HepG2 (cell line): ENCODE measurements at regions not wholly inside any gene's neighbourhood (a gene's known extent, or its start where the extent isn't known, plus 50 kb on each side); places are given as distances from the start of the nearest gene placed in this dataset.

Experiments used
- ATAC-seq: fragments of 200-7000 bp; cut with Tn5 transposase; 3 replicates; pipeline ENCODE4 v1.9.1; 2020; ENCODE audit warnings: mild to moderate bottlenecking, moderate library complexity
- BruUV-seq: library from RNA; stranded (reverse); fragments of 400-500 nt; replicated peaks from 2 replicates; lab custom pipeline; 2021; lab: Mats Ljungman, UMichigan
- CTCF ChIA-PET: fragments of 300-600 bp; formaldehyde crosslinking; extraction: SDS; loops from one replicate; lab custom pipeline; 2021; ENCODE audit warnings: low total read pairs, inconsistent platforms, low intra/inter-chr PET ratio; lab: Yijun Ruan, JAX
- POLR2A ChIA-PET: fragments of 350-600 bp; sonication (Branson Sonifier 250); formaldehyde crosslinking; loops from one replicate; lab custom pipeline; 2020; ENCODE audit warnings: antibody characterized with exemption, inconsistent platforms; lab: Yijun Ruan, JAX
- DNase-seq: peaks from one replicate; pipeline ENCODE4 v3.0.0-alpha.2; 2015; ENCODE audit warnings: low spot score
- FAIRE-seq: peaks from 3 replicates; lab custom pipeline; 2011; peaks lifted over from hg19 to GRCh38; lab: Jason Lieb, UNC
- H2AFZ ChIP-seq: one replicate; pipeline ENCODE4 v1.6.1; 2011; ENCODE audit warnings: low read length, inconsistent platforms
- H3K27ac ChIP-seq: fragments of 300-600 bp; 3 replicates; pipeline ENCODE4 v1.8.0; 2011; ENCODE audit warnings: mixed run types, mild to moderate bottlenecking, mixed read lengths, low read length, inconsistent platforms; ENCODE audit not compliant: insufficient read depth; ENCODE audit errors: extremely low read length
- H3K27me3 ChIP-seq, 2 experiments: fragments of 200-600 bp in 1 of 2; 2 replicates in 1 of 2; 3 replicates in 1 of 2; pipeline versions ENCODE4 v1.6.0 to v1.8.0; 2011; ENCODE audit warnings: low read length in 2 of 2, mild to moderate bottlenecking in 2 of 2, moderate library complexity in 2 of 2, inconsistent platforms in 1 of 2; ENCODE audit not compliant: insufficient read depth in 2 of 2, control insufficient read depth in 1 of 2
- H3K36me3 ChIP-seq, 2 experiments: fragments of 200-600 bp in 1 of 2; replicated peaks in 1 of 2; 2 replicates in 1 of 2; 3 replicates in 1 of 2; pipeline versions ENCODE4 v1.5.1 to v1.8.0; 2011; ENCODE audit warnings: low read length in 2 of 2, inconsistent platforms in 1 of 2; ENCODE audit not compliant: insufficient read depth in 2 of 2, control insufficient read depth in 1 of 2
- H3K4me1 ChIP-seq: 2 replicates; pipeline ENCODE4 v1.5.1; 2012; ENCODE audit warnings: low read length, inconsistent platforms; ENCODE audit not compliant: insufficient read depth
- H3K4me2 ChIP-seq: 2 replicates; pipeline ENCODE4 v1.6.0; 2011; ENCODE audit warnings: low read depth, low read length, inconsistent platforms
- H3K4me3 ChIP-seq, 3 experiments: fragments of 200-600 bp in 1 of 3; sonication (generic), shearing (Covaris generic) in 1 of 3; replicated peaks in 1 of 3; 2 replicates each; pipeline ENCODE4 v1.5.1; 2011 to 2016; ENCODE audit warnings: low read length in 3 of 3, inconsistent platforms in 2 of 3, low read depth in 2 of 3, mild to moderate bottlenecking in 2 of 3, control low read depth in 1 of 3, mixed read lengths in 1 of 3; ENCODE audit not compliant: insufficient read depth in 1 of 3
- H3K79me2 ChIP-seq: one replicate; pipeline ENCODE4 v1.6.1; 2011; ENCODE audit warnings: low read length, inconsistent platforms; ENCODE audit not compliant: insufficient read depth
- H3K9ac ChIP-seq: 2 replicates; pipeline ENCODE4 v1.6.0; 2011; ENCODE audit warnings: mild to moderate bottlenecking, low read depth, low read length, inconsistent platforms; ENCODE audit not compliant: insufficient read depth
- H3K9me3 ChIP-seq: 2 replicates; pipeline ENCODE4 v1.5.1; 2012; ENCODE audit warnings: mild to moderate bottlenecking, low read length
- H4K20me1 ChIP-seq: 2 replicates; pipeline ENCODE4 v1.6.0; 2011; ENCODE audit warnings: inconsistent platforms, mild to moderate bottlenecking, low read length, moderate library complexity; ENCODE audit not compliant: insufficient read depth
- BCLAF1 ChIP-seq: fragments of 450-650 bp; IDR thresholded peaks from 2 replicates; pipeline ENCODE4 v1.6.1; 2017; ENCODE audit warnings: mild to moderate bottlenecking
- HNF4G ChIP-seq, 2 experiments: sonication (generic) in 1 of 2; formaldehyde crosslinking in 1 of 2; IDR thresholded peaks; 2 replicates each; pipeline versions ENCODE4 v1.4.0 to v1.6.1; 2011 to 2020; ENCODE audit warnings: borderline replicate concordance in 2 of 2, low read depth in 2 of 2, mild to moderate bottlenecking in 2 of 2, low read length in 1 of 2, missing genetic modification reagents in 1 of 2, moderate library complexity in 1 of 2
- KLF12 ChIP-seq: sonication (generic); formaldehyde crosslinking; IDR thresholded peaks from 2 replicates; pipeline ENCODE4 v1.4.0; 2020; ENCODE audit warnings: missing genetic modification reagents, borderline replicate concordance
- SMAD3 ChIP-seq: sonication (generic); formaldehyde crosslinking; IDR thresholded peaks from 2 replicates; pipeline ENCODE4 v1.4.0; 2020; ENCODE audit warnings: missing genetic modification reagents
- WGBS: methylation state at CpG from one replicate; pipeline ENCODE4 v1.1.6; 2017; ENCODE audit warnings: low lambda C conversion rate; 5-methylcytosine and 5-hydroxymethylcytosine counted together
- in situ Hi-C: cut with HindIII; loops from 2 replicates; pipeline ENCODE4 v1.10.0; 2017; ENCODE audit warnings: low pct_unique_long_range_greater_than_20kb; ENCODE audit not compliant: extremely low pct_ligation_motif_present
- intact Hi-C: fragments of 100-400 bp; cut with micrococcal nuclease; formaldehyde crosslinking; loops from one replicate; pipeline ENCODE4 v1.10.0; 2022; ENCODE audit not compliant: unreplicated experiment

DNA sequence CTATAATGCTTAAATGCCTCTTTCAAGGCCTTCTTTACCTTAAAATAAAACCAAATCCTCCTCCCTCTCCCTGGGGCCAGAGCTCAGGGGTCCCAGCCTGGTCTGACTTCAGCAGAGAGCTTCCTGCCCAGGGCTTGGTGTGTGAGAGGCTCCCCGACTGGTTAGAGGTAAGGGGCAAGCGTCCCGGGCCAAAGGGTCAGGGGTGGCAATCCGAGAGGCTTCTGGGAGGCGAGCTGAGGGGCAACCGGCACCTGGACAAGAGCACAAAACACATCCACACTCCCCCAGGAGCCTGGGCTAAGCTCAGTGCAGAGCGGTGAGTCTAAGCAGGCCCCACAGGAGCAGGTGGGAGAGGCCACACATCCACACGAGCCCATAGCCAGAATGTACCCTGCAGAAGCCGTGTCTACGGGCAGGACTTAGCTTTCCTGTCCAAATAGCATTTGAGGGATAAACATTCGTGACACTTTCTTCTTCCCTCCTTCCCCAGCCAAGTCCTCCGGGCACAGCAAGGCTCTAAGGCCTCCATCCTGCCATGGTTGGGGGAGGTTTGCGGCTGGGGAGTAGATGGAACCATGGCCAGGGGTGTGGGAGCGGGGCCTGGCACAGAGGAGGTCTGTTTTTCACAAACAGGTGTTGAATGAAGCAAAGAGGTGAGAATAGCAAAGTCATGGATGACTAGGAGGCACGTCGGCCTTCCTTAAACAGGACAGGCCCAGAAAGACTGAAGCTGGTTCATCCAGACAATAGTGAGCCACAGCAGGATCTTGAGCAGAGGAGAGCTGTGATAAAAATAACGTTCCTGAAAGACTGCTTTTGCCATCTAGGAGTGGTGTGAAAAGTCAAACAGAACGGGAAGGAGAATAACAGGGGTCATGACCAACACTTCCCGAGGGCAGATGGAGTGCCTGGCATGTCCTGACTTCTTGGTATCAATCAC is 98.7 kb upstream of the IQSEC1 start:
- Histone ChIP-seq H2AFZ (no peak overlapping the region), H3K9ac (no peak overlapping the region), H3K4me3 (no peak overlapping the region), H3K79me2 (no peaks in the 10 kb centered on the region), H3K4me2 (no peak overlapping the region), H3K27me3 (no peaks in the 10 kb centered on the region), H4K20me1 (no peaks in the 10 kb centered on the region; the same call in 1 of the 2 replicates), H3K27ac (no peak overlapping the region), H3K36me3 (peaks cover 2 to 4% of the 10 kb centered on the region in 2 experiments; a peak in 3 of 5 replicates), H3K4me1 (no peaks in the 10 kb centered on the region), H3K9me3 (no peaks in the 10 kb centered on the region)
- DNase-seq (no peak), ATAC-seq (no peak), FAIRE-seq (no peak)
- TF ChIP-seq BCLAF1 (no peak), KLF12 (CRISPR knock-in tag) (no peak), HNF4G (IDR thresholded peaks at IDR 0.05; ENCODE audit: borderline replicate concordance, low read depth, low read length) (no peak), HNF4G (CRISPR knock-in tag; IDR thresholded peaks at IDR 0.05; ENCODE audit: borderline replicate concordance, low read depth) (no peak), SMAD3 (CRISPR knock-in tag) (no peak)
- WGBS: 95% methylated on average over 11 of the region's 19 CpGs
- in situ Hi-C loops (no loop called here), intact Hi-C loops (no loop called here)
- BruUV-seq: no TSS peak
- POLR2A ChIA-PET: no interaction called here
- CTCF ChIA-PET: no interaction called here
